ENCODE measurements at regions not wholly inside any gene's neighbourhood (a gene's known extent, or its start where the extent isn't known, plus 50 kb on each side); places are given as distances from the start of the nearest gene placed in this dataset.

GRCh38 chr10:1980459-1980858 lies 243.1 kb upstream of the ADARB2 start:
- H3K27me3 ChIP-seq (replicated peaks in 1 of 4; ENCODE audit: control extremely low read depth in 1 of 4, control insufficient read depth in 3 of 4, insufficient read depth in 4 of 4, low read length in 3 of 4): peaks cover 0 to 5% (median 0%) of the 10 kb centered on the region in 4 experiments
- H3K4me2 ChIP-seq (replicated peaks; ENCODE audit: low read depth, low read length, poor library complexity, severe bottlenecking): no peak overlapping the region
- H4K20me1 ChIP-seq (ENCODE audit: control insufficient read depth, insufficient read depth, low read length, poor library complexity, severe bottlenecking): no peaks in the 10 kb centered on the region
- no peak overlapping the region for H2AFZ ChIP-seq (ENCODE audit: insufficient read depth, low read depth, low read length, poor library complexity, severe bottlenecking)
- no peak overlapping the region for H3K27ac ChIP-seq (ENCODE audit: low read length in 2 of 2)
- CTCF ChIA-PET: no interaction called here
- Mint-ChIP-seq H3K27ac (no peak overlapping the region), H3K4me1 (no peaks in the 10 kb centered on the region), H3K9me3 (ENCODE audit: insufficient read depth) (peaks cover 2% of the 10 kb centered on the region), H3K4me3 (no peak overlapping the region), H3K27me3 (peaks cover 13% of the 10 kb centered on the region)
- H3K79me2 ChIP-seq (ENCODE audit: control insufficient read depth, insufficient read depth, low read length): no peaks in the 10 kb centered on the region
- no peak overlapping the region for H3K9ac ChIP-seq (ENCODE audit: low read length)
- H3K36me3 ChIP-seq (replicated peaks in 1 of 2; ENCODE audit: control extremely low read depth in 1 of 2, control insufficient read depth in 1 of 2, extremely low read depth in 1 of 2, insufficient read depth in 2 of 2, low read length in 1 of 2): no peaks in the 10 kb centered on the region
- H3K4me1 ChIP-seq (ENCODE audit: control insufficient read depth in 2 of 2, insufficient read depth in 2 of 2, low read length in 2 of 2): no peaks in the 10 kb centered on the region
- peaks cover 0 to 11% (median 0%) of the 10 kb centered on the region in 3 donors for H3K9me3 ChIP-seq (ENCODE audit: control extremely low read depth in 1 of 3, control insufficient read depth in 2 of 3, insufficient read depth in 1 of 3, low read length in 2 of 3)
- WGBS (ENCODE audit: insufficient coverage): 70% methylated on average over 2 of the region's 3 CpGs
- ATAC-seq (ENCODE audit: low read depth) (no peak), DNase-seq (no peak)
- POLR2A ChIA-PET: no interaction called here
- TF ChIP-seq EZH2 (IDR thresholded peaks at IDR 0.05; ENCODE audit: borderline replicate concordance, insufficient read depth, low read depth, low read length, poor library complexity, severe bottlenecking) (no peak), CTCF (IDR thresholded peaks at IDR 0.05) (no peak)
- intact Hi-C loops (cut with micrococcal nuclease): no loop called here
- H3K4me3 ChIP-seq (ENCODE audit: control extremely low read depth in 1 of 5, extremely low read depth in 1 of 5, insufficient read depth in 1 of 5, low read depth in 2 of 5, low read length in 4 of 5): no peak overlapping the region

DNA sequence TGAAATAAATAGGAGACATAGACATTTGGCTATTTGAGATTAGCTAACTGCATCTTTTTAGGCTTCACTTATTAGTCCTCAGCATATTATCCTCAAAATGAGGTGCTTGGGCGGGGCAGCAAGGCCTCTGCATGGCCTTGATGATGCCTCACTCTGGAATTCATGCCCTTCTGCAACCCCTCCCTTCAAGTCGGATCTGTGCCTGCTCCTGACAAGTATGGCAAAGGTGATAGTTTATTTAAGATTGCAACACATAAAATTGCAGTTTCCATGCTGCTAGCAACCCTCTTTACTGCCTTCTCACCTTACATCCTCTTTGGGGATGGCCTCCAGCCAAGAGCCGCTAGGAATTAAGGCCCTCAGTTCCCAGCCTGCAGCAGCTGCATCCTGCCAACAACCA lies 241.3 kb upstream of the ADARB2 start:
- ChIA-PET CTCF (no interaction called here), POLR2A (no interaction called here)
- Mint-ChIP-seq H3K9me3 (ENCODE audit: insufficient read depth) (peaks cover 2% of the 10 kb centered on the region), H3K4me1 (no peaks in the 10 kb centered on the region), H3K4me3 (no peak overlapping the region), H3K27ac (no peak overlapping the region), H3K27me3 (peaks cover 4% of the 10 kb centered on the region)
- peaks cover 0 to 5% (median 0%) of the 10 kb centered on the region in 4 experiments for H3K27me3 ChIP-seq (replicated peaks in 1 of 4; ENCODE audit: control extremely low read depth in 1 of 4, control insufficient read depth in 3 of 4, insufficient read depth in 4 of 4, low read length in 3 of 4)
- no peak overlapping the region for H3K4me3 ChIP-seq (ENCODE audit: control extremely low read depth in 1 of 5, extremely low read depth in 1 of 5, insufficient read depth in 1 of 5, low read depth in 2 of 5, low read length in 4 of 5)
- H2AFZ ChIP-seq (ENCODE audit: insufficient read depth, low read depth, low read length, poor library complexity, severe bottlenecking): no peak overlapping the region
- ATAC-seq (ENCODE audit: low read depth) (no peak), DNase-seq (no peak)
- intact Hi-C loops (cut with micrococcal nuclease): no loop called here
- no peak overlapping the region for H3K4me2 ChIP-seq (replicated peaks; ENCODE audit: low read depth, low read length, poor library complexity, severe bottlenecking)
- no peaks in the 10 kb centered on the region for H4K20me1 ChIP-seq (ENCODE audit: control insufficient read depth, insufficient read depth, low read length, poor library complexity, severe bottlenecking)
- no peaks in the 10 kb centered on the region for H3K36me3 ChIP-seq (replicated peaks in 1 of 2; ENCODE audit: control extremely low read depth in 1 of 2, control insufficient read depth in 1 of 2, extremely low read depth in 1 of 2, insufficient read depth in 2 of 2, low read length in 1 of 2)
- no peaks in the 10 kb centered on the region for H3K4me1 ChIP-seq (ENCODE audit: control insufficient read depth in 2 of 2, insufficient read depth in 2 of 2, low read length in 2 of 2)
- no peaks in the 10 kb centered on the region for H3K79me2 ChIP-seq (ENCODE audit: control insufficient read depth, insufficient read depth, low read length)
- 73% methylated on average over 1 of the region's 3 CpGs for WGBS (ENCODE audit: insufficient coverage)
- H3K9me3 ChIP-seq (ENCODE audit: control extremely low read depth in 1 of 3, control insufficient read depth in 2 of 3, insufficient read depth in 1 of 3, low read length in 2 of 3): peaks cover 0 to 11% (median 0%) of the 10 kb centered on the region in 3 donors
- H3K9ac ChIP-seq (ENCODE audit: low read length): no peak overlapping the region
- no peak overlapping the region for H3K27ac ChIP-seq (ENCODE audit: low read length in 2 of 2)
- TF ChIP-seq EZH2 (IDR thresholded peaks at IDR 0.05; ENCODE audit: borderline replicate concordance, insufficient read depth, low read depth, low read length, poor library complexity, severe bottlenecking) (no peak), CTCF (IDR thresholded peaks at IDR 0.05) (no peak)

Data from B cell (primary cell).